ENCODE measurements at regions not wholly inside any gene's neighbourhood (a gene's known extent, or its start where the extent isn't known, plus 50 kb on each side); places are given as distances from the start of the nearest gene placed in this dataset.

DNA sequence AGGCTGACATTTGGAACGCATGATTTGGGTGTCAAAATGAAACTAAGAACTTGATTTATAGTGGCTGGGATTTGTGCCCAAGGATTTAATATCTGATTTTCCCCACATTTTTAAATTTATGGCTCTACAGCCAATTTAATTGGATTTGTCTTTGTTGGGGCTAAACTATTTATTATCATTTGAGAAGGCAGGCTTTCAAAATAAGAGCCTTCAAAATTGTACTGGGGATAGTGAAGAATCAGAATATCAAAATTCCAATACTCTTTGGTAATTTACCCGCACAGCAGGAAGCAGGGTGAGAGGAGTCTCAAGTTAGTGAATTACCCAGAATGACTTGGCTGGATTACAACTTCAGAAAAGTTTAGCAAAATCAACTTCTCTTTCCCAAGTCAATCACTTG lies 278.1 kb downstream of the LRATD1 start:
- no peak for DNase-seq (ENCODE audit: low spot score)

DNA sequence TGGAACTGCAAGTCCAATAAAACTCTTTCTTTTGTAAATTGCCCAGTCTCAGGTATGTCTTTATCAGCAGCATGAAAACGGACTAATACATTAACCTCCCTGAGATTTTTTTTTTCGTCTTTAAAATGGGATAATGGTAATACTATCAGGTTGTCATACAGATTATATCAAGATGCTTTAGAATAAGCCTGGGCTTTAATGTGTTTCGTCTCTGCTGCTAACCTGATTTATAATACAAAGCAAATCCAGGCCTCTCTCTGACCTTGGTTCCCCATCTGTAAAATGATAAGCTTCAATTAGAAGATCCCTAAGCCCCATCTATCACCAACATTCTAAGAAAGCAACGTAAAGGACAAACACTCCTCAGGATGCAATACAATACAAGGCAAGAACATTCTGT lies 283.5 kb downstream of the LRATD1 start:
- DNase-seq (ENCODE audit: low spot score) = no peak

GRCh38 chr2:14923820-14924580 lies 291.5 kb downstream of the LRATD1 start:
- DNase-seq (ENCODE audit: low spot score) = no peak

DNA sequence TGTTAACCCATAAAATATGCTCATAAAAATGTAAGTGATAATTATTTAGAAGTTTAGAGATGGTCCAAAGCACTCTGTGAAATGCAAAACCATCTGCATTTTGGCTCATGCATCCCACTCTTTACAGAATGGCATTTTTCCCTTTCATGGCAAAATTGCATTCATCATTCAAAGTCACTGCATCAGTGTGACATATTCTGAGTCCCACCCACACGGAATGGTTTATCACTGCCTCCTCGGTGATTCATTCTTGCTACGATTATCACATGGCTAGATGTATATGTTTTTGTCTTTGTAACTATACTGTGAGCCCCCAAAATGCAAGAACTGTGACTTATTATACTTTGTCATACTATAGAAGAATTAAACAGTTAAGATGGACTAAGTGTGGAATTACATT lies 293.0 kb downstream of the LRATD1 start:
- DNase-seq (ENCODE audit: low spot score) = no peak

DNA sequence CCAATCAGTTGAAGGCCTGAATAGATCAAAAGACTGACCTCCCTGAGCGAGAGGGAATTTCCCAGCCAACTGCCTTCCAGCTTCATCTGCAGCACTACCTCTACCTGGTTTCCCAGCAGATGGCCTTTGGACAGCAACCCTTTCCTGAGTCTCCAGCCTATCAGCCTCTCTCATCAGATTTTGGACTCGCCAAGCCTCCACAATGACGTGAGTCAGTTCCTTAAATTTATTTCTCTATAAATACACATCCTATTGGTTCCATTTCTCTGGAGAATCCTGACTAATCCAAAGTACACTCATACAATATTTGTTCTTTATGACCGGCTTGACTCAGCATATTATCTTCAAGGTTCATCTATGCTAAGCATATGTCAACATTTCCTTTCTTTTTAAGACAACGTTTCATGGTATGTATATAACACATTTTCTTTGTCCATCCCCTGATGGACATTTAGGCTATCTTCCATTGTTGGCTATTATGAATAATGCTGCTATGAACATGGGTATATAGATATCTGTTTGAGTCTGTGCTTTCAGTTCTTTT lies 294.6 kb downstream of the LRATD1 start:
- DNase-seq (ENCODE audit: low spot score) = no peak

- no peak for DNase-seq (ENCODE audit: low spot score)
These were observed 295.5 kb downstream of the LRATD1 start for GRCh38 chr2:14928056-14928455.

DNA sequence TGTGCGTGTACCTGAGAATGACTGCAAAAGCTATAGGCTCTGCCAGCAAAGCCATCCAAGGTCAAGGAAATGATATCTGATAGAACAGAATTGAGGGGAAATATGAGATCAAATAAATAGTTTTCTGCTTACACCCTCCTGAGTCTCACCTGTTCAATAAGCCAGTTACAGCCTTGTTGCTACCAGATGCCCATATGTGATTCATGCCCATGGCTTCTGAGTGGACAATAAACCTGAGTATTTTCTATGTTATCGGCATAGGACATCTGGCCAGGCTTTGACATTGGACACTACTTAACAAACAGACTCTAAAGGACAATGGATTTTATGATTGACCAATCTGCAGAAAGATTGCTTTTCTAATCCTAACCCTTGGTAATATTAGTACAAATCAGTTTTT lies 297.9 kb downstream of the LRATD1 start:
- DNase-seq (ENCODE audit: low spot score) = no peak

GRCh38 chr2:14932285-14932684 lies 299.8 kb downstream of the LRATD1 start:
- no peak for DNase-seq (ENCODE audit: low spot score)

DNA sequence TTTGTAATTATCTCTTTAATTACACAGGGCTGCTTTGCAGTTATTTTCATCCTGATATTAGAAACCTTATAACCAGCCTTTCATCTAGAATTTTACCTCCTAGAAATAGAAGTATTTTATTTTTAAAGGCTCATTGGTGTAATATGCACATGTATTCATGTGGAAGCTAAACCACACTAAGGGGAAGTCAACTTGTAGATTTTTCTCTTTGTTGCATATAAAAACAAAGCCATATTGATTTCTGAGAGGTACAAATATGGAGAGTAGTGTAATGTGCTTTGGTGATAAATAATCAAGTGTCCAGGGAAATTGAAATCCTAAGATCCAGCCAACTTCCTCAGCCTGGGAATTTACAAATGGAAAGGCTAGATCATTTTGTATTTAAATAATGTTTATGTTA lies 301.2 kb downstream of the LRATD1 start:
- DNase-seq (ENCODE audit: low spot score) = no peak

DNA sequence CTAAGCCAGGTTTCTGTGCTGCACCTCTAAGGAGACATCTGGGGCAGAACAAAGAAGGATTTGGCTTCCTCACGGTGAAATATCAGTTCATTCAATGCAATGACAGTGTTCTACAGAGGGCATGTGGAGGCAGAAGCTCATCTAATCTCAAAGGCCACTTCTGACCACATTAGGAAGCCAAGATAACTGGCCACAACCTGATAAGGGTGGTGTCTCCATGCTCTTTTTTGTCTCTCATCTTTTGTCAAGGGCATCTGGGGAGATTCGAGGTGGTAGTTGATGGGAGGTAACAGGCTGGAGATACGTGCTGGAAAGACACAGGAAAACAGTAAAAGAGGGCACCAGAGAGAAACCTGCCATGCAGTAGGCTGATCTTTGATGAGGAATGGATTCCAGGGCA lies 303.9 kb downstream of the LRATD1 start:
- no peak for DNase-seq (ENCODE audit: low spot score)

DNA sequence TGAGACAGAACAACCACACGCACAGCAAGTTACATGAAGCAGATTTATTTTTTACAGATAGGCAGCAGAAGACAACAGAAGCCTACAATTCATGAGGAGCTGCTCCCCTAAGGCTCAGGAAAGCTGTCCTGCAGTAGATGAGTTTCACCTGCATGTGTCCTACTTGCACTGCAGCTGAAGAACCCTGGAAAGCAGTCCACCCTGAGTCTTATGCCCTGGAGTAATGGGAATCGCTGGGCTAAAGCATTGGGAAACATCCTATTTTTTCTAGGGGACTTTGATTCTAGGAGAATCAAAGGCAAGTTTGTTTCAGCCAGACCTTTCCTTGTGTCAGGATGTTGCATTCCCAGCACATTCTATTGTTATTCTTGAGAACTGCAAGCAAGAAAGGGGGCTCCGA lies 304.8 kb downstream of the LRATD1 start:
- no peak for DNase-seq (ENCODE audit: low spot score)

GRCh38 chr2:14941151-14941631 lies 308.7 kb downstream of the LRATD1 start:
- peak; percentile 38 for DNase-seq (ENCODE audit: low spot score)

DNA sequence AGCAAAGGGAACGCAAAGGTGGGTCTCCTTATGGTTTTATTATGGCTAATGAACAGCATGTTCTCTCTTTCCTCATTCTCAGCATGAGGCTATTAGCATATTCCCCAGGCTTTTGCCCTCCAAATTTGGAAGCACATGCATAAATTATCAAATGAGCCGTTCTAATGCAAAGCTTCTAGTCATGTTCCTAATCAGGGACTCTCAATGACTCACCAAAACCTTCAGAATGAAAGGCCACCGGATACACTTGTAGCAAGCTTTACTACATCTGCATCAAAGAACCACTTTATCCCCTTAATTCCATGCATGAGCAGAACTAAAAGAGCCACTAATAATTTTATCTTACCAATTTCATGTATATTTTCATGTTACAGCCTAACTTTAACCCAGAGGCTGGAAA lies 310.5 kb downstream of the LRATD1 start:
- no peak for DNase-seq (ENCODE audit: low spot score)

GRCh38 chr2:14944562-14945346 lies 312.2 kb downstream of the LRATD1 start:
- no peak for DNase-seq (ENCODE audit: low spot score)

DNA sequence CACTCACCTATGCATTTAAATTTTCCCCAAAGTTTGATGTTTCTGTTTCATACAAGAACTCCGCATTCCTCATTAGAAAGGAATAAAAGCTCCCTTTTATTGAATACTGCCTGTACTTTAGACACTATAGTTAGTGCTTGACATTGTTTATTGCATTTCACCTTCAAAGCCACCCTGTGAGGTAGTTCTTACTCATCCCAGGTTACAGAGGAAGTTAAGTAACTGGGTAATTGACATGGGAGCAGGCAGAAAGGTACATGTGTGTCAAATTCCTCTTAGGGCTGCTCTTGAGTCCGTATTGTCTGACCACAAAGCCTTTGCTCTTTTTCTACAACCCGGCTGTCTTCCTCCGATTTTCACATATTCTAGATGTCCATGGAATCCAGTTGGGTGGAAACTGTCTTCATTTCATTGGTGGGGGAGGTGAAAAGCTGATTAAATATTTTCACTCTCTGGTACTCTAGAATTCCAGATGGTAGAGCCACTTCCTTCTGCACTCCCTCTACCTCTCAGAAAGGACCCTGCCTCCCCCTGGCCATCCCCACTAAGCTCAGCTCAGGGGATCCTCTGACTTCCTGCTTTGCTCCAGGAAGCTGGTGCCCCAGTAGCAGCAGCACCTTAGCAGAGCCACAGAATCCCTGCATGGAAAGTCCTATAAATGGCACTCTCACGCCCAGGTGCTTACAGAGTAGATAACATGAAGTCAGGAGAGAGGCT lies 319.2 kb downstream of the LRATD1 start:
- DNase-seq (ENCODE audit: low spot score) = no peak

GRCh38 chr2:14952400-14952963 lies 320.0 kb downstream of the LRATD1 start:
- no peak for DNase-seq (ENCODE audit: low spot score)

GRCh38 chr2:14960686-14961324 lies 328.3 kb downstream of the LRATD1 start:
- no peak for DNase-seq (ENCODE audit: low spot score)

DNA sequence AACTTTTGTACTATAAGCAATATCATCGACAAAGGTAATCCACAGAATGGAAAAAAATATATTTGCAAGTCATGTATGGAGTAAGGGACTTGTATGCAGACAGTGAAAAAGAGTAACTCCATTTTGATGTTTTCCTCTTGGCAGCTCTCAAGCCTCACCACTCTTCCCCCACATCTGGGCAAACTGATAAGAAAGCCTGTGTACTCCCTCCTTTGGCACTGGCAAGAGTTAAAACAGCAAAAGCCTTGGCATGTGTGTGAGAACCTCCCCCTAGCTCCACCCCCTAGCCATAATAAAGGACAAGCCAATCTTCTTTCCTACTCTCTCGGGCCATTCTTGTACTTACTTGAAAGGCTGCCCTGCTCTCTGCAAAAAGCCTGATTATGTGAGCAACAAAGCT lies 335.2 kb downstream of the LRATD1 start:
- DNase-seq (ENCODE audit: low spot score) = no peak

DNA sequence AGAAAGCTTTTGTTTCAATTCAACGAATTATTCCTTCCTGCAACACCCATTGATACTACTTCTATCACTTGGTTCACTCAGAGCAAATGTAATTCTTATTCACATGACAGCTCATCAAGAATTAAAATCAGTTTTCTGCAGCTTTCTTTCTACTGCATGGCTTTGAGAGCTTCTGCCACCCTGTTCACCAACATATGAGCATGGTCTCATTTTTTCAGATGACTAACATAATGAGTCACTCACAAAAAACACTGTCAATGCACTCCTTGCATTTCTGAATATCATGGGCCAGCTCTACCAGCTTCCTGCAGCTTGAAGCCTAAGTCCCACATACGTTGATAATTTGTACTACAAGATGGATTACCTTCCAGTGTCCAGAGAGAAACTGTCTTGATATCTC lies 342.9 kb downstream of the LRATD1 start:
- DNase-seq (ENCODE audit: low spot score) = no peak

DNA sequence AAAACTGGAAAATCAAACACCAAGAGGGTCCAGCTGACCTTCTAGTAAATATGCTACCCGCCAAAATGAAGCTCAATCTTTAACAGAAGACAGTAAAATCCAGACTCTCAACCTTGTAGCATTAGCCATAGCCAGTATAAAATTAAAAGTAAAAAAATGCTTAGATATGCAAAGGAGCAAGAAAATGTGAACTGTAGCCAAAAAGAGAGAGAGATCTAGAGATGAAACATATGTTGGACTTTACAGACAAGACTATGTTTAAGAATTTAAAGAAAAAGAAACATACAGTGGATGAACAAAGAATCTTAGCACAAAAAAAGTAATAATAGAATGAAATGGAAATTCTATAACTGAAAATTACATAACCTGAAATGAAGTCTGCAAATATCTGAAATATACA lies 344.5 kb downstream of the LRATD1 start:
- DNase-seq (ENCODE audit: low spot score) = no peak

- DNase-seq (ENCODE audit: low spot score) = no peak
These were observed 346.3 kb downstream of the LRATD1 start for GRCh38 chr2:14978845-14979244.

- DNase-seq (ENCODE audit: low spot score) = no peak
These were observed 350.3 kb downstream of the LRATD1 start for GRCh38 chr2:14982790-14983189.
